NCI-H345 treated with DMSO at 0.1 percent for 48 hours (cell line): ENCODE measurements at regions not wholly inside any gene's neighbourhood (a gene's known extent, or its start where the extent isn't known, plus 50 kb on each side); places are given as distances from the start of the nearest gene placed in this dataset.

ENCODE experiments used
- DNase-seq: peaks from one replicate; lab custom pipeline; 2025; ENCODE audit not compliant: unreplicated experiment; lab: John Stamatoyannopoulos, UW

DNA sequence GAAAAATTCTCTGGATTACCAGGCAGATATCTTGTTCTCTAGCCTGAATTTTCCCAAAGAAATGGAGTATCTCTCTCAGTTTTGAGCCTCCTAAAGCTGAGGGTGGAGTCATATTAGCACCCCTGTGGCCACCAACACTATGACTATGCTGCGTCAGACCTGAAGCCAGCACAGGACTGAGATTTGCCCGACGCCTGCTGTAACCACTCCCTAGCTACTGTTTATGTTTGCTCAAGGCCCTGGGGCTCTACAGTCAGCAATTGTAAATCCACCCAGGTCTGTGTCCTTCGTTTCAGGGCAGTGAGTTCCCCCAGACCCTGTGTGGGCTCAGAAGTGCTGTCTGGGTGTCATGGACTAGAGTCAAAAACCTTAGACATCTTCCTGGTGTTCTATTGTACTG, 61.4 kb downstream of the ZXDA start:
- DNase-seq, result no peak

DNA sequence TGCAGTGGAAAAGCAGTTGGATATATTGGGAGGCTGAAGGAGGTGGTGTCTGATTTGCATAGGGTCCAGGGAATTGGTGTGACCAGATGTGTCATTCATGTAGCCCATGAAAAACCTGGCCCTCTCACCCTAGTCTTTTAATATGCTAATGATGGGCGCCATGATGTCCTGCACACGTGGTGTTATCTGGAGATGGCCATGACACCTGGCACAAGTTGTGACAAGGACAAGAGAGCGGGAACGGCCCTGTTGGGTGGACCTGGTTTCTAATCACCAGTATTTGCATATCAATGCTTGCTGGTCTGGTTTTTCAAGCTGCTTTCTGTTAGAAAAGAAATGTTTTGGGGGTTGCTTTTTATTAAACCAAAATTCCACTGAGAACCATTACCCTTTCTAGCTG, 87.4 kb downstream of the ZXDA start:
- DNase-seq, result no peak

GRCh38 chrX:57822398-57822797, 87.9 kb downstream of the ZXDA start:
- no peak for DNase-seq

- peak; percentile 50 for DNase-seq
These were observed 88.4 kb downstream of the ZXDA start for GRCh38 chrX:57821703-57822387.

DNA sequence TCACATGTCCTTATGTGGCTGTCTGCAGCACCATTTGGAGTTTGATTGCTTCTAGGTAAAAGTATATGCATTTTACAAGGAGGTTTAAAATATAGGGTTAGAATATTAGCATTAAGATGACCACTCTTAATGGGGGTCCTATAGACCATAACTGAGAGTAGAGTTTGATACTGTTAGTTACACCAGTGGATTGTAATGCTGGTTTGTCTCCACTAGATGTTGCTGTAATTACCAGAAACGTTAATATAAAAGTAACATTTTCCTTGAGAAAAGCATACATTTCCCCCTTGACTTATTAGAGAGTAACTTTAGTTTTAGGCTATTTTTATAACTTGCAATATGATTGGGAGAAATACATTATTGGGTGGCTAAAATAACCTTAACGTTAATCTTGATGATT, 93.0 kb downstream of the ZXDA start:
- no peak for DNase-seq

DNA sequence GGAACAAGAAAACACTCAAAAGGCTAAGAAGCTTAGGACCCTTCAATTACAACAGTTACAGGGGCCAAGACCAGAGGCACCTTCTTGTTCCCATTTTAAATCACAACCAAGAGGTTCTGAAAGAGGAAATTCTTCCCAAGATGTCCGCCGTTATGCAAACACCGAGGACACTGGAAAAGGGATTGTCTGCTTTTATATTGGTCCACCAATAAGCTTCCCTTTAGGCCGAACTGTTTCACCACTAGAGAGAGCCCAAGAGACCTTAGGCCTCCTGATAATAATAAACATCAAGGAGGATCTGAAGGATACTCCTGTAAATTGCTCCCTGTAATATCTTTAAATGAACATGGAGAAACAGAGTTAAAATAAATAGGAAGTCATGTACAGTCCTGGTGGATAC, 92.6 kb upstream of the NLRP2B start:
- no peak for DNase-seq

DNA sequence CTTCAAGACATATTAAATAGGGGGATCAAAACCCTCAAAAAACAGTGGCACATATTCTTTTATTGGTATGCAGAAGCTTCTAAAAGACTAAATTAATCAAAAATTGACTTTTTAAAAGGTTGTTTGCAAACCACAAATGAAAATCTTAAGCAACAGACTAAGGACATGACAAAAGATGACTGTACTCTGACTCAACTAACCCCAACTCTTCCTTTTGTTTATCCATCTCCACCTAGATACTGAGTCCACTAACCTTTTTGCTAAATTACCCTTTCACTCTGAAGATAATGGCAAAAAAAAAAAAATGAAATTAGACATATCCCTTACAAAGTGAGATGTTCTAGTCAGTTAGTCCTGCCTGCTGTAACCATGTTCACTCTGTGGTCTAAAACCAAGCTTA, 91.6 kb upstream of the NLRP2B start:
- no peak for DNase-seq

- no peak for DNase-seq
These were observed 72.8 kb upstream of the NLRP2B start for GRCh38 chrX:57752866-57753265.

DNA sequence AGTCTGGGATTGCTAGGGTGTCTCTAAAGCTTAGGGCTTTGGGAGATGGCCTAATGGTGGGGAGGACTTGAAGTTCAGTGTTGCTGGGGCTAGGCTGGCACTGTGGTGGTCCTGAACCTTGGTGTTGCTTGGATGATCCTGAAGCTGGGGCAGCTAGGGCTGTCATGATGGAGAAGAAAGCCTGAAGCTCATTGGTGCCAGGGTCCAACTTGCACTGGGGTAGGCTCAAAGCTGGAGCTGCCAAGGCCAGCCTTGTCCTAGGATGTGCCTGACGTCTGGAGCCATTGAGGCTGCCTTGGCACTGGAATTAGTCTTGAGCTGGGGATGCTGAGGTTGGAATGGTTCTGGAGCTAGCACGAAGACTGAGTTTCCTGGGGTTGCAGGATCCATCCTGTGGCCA, 61.0 kb upstream of the NLRP2B start:
- DNase-seq, result no peak

DNA sequence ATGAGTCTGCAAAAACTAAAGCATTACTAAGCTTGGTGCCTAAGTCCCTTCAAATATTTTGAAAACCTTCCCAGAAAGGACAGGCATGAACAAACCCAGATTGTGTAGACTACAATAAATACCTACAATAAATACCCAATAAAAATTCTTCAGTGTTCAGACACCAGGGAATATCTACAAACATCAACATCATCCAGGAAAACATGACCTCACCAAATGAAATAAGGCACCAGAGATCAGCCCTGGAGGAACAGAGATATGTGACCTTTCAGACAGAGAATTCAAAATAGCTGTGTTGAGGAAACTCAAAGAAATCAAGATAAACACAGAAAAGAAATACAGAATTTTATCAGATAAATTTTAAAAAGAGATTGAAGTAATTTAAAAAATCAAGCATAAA, 57.8 kb upstream of the NLRP2B start:
- no peak for DNase-seq
